Common myeloid progenitor, CD34-positive (primary cell): ENCODE measurements at regions not wholly inside any gene's neighbourhood (a gene's known extent, or its start where the extent isn't known, plus 50 kb on each side); places are given as distances from the start of the nearest gene placed in this dataset.

Source experiments
- CTCF ChIA-PET: fragments of 350-600 bp; sonication (Branson Sonifier 250); formaldehyde crosslinking; loops from one replicate; lab custom pipeline; 2021; ENCODE audit warnings: antibody characterized with exemption; lab: Charles Lee
- POLR2A ChIA-PET: fragments of 350-600 bp; sonication (Branson Sonifier 250); formaldehyde crosslinking; loops from one replicate; lab custom pipeline; 2021; ENCODE audit warnings: antibody characterized with exemption; lab: Charles Lee
- DNase-seq, 3 donors: peaks; one replicate each; pipeline versions ENCODE4 v3.0.0 to v3.0.0-alpha.2; 2013
- H3K27ac ChIP-seq, 2 experiments: 1 replicate in 1 of 2; 2 replicates in 1 of 2; pipeline ENCODE4 v1.7.0; 2013; ENCODE audit warnings: inconsistent platforms in 2 of 2, low read length in 2 of 2, mild to moderate bottlenecking in 2 of 2, low read depth in 1 of 2, moderate library complexity in 1 of 2; ENCODE audit not compliant: severe bottlenecking in 2 of 2, insufficient read depth in 1 of 2, poor library complexity in 1 of 2
- H3K27me3 ChIP-seq, 5 experiments: replicated peaks in 2 of 5; 1 replicate in 3 of 5; 2 replicates in 2 of 5; pipeline versions ENCODE4 v1.6.1 to v1.7.0; 2013; ENCODE audit warnings: low read length in 4 of 5, mild to moderate bottlenecking in 2 of 5, moderate library complexity in 2 of 5, inconsistent platforms in 1 of 5; ENCODE audit not compliant: insufficient read depth in 5 of 5, control insufficient read depth in 4 of 5
- H3K36me3 ChIP-seq, 4 experiments: 1 replicate in 2 of 4; 2 replicates in 2 of 4; pipeline versions ENCODE4 v1.6.1 to v1.7.0; 2013; ENCODE audit warnings: low read length in 3 of 4, control low read depth in 1 of 4, mild to moderate bottlenecking in 1 of 4; ENCODE audit not compliant: control insufficient read depth in 4 of 4, insufficient read depth in 4 of 4
- H3K4me1 ChIP-seq, 4 experiments: 1 replicate in 3 of 4; 2 replicates in 1 of 4; pipeline versions ENCODE4 v1.6.1 to v1.7.1; 2013; ENCODE audit warnings: low read length in 3 of 4, mild to moderate bottlenecking in 3 of 4, control low read depth in 1 of 4, inconsistent platforms in 1 of 4, moderate library complexity in 1 of 4; ENCODE audit not compliant: control insufficient read depth in 4 of 4, insufficient read depth in 4 of 4; ENCODE audit errors: control extremely low read depth in 1 of 4
- H3K4me3 ChIP-seq, 7 experiments: 1 replicate in 4 of 7; 2 replicates in 3 of 7; pipeline versions ENCODE4 v1.5.1 to v1.7.0; 2013; ENCODE audit warnings: mild to moderate bottlenecking in 7 of 7, low read length in 6 of 7, moderate library complexity in 6 of 7, inconsistent platforms in 2 of 7, low read depth in 2 of 7, control low read depth in 1 of 7; ENCODE audit not compliant: insufficient read depth in 4 of 7, control insufficient read depth in 1 of 7; ENCODE audit errors: extremely low read depth in 1 of 7
- H3K9me3 ChIP-seq, 5 experiments: 1 replicate in 4 of 5; 2 replicates in 1 of 5; pipeline versions ENCODE4 v1.6.1 to v1.7.1; 2013; ENCODE audit warnings: low read length in 4 of 5, mild to moderate bottlenecking in 2 of 5, inconsistent platforms in 1 of 5, low read depth in 1 of 5, moderate library complexity in 1 of 5; ENCODE audit not compliant: control insufficient read depth in 4 of 5, insufficient read depth in 2 of 5; ENCODE audit errors: control extremely low read depth in 1 of 5
- WGBS: methylation state at CpG from one replicate; pipeline ENCODE4 v1.1.5; 2013; ENCODE audit not compliant: insufficient coverage; 5-methylcytosine and 5-hydroxymethylcytosine counted together

DNA sequence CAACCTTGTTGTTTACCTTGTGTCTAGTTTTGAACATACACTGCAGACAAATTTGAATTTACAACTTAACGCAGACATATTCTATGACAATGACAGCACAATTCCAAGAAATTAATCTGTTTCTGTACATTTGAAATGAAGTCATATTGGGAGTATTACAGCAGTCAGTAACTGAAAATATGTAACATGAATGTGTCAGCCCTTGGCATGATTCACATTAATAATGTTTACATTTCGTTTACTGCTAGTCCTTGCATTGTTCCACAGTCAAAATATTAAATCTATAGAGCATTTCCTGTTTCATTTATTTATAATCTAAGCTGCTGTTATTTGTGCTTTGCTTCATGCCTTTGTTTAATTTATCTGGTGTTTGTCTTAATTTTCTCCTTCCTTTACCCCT, 80.4 kb downstream of the NOC3L start:
- POLR2A ChIA-PET, result no interaction called here
- Histone ChIP-seq H3K27me3 (peaks cover 20 to 67% (median 31%) of the 10 kb centered on the region in 5 experiments), H3K9me3 (no peaks in the 10 kb centered on the region), H3K4me3 (no peak overlapping the region), H3K36me3 (no peaks in the 10 kb centered on the region), H3K4me1 (no peaks in the 10 kb centered on the region), H3K27ac (no peak overlapping the region)
- no CpG with 5 or more reads among the region's 2 CpGs for WGBS
- CTCF ChIA-PET, result interaction anchor here (1.0 to 1.3 kb wide), 4 partner anchors 10 to 160 kb away, joined by 3 to 4 read pairs (median 3); no protein-coding TSS in a partner anchor
- no peak for DNase-seq
